ENCODE measurements at regions not wholly inside any gene's neighbourhood (a gene's known extent, or its start where the extent isn't known, plus 50 kb on each side); places are given as distances from the start of the nearest gene placed in this dataset.

DNA sequence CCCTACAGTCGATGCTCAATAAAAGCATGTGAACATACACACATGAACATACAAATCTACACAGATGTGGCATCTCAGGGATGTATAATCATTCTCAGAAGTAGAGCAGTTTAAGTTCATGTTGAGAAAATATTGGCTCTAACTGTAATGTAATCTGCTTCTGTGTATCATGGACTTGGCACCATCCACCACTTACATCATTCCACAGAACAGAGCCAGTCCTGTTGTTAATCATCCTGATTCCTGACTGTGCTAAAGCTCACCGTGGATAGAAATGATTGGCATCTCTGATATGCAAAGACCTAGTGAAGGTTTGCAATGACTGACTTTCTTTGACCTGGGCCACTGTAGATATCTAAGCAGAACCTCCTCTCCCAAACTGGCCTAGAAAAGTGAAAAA is 1141.3 kb downstream of the BCL11B start:
- no peak for TF ChIP-seq EZH2 (IDR thresholded peaks at IDR 0.05; ENCODE audit: insufficient read depth, poor library complexity, severe bottlenecking)
- TF ChIP-seq EZH2phosphoT487 (IDR thresholded peaks at IDR 0.05; ENCODE audit: insufficient read depth, low read depth), result no peak

Measured in GM23248 (cell line).